Tibial nerve (tissue), 4 donors: ENCODE measurements at regions not wholly inside any gene's neighbourhood (a gene's known extent, or its start where the extent isn't known, plus 50 kb on each side); places are given as distances from the start of the nearest gene placed in this dataset.

ENCODE experiments used
- DNase-seq, 2 donors: peaks; one replicate each; pipeline ENCODE4 v3.0.0-alpha.2; 2019; ENCODE audit warnings: low spot score in 2 of 2
- H3K27ac ChIP-seq, 4 donors: fragments of 200-600 bp; sonication (generic) in 3 of 4; one replicate each; pipeline ENCODE4 v1.5.1; 2017 to 2019; ENCODE audit warnings: mild to moderate bottlenecking in 1 of 4
- H3K27me3 ChIP-seq, 2 donors: fragments of 200-600 bp; sonication (generic) in 1 of 2; one replicate each; pipeline versions ENCODE4 v1.5.1 to v1.6.0; 2017 to 2019
- H3K36me3 ChIP-seq, 3 donors: fragments of 200-600 bp; sonication (generic); one replicate each; pipeline ENCODE4 v1.5.1; 2018 to 2019
- H3K4me1 ChIP-seq, 4 donors: fragments of 200-600 bp; sonication (generic) in 3 of 4; one replicate each; pipeline ENCODE4 v1.5.1; 2017 to 2019
- H3K4me3 ChIP-seq, 4 donors: fragments of 200-600 bp; sonication (generic) in 3 of 4; one replicate each; pipeline ENCODE4 v1.5.1; 2017 to 2019; ENCODE audit warnings: mild to moderate bottlenecking in 1 of 4, moderate library complexity in 1 of 4
- H3K9me3 ChIP-seq, 4 donors: fragments of 200-600 bp; sonication (generic) in 3 of 4; one replicate each; pipeline ENCODE4 v1.5.1; 2017 to 2019
- CTCF ChIP-seq, 5 experiments: fragments of 200-600 bp in 3 of 5; fragments of 450-650 bp in 2 of 5; sonication (generic) in 3 of 5; IDR thresholded peaks; one replicate each; pipeline ENCODE4 v1.5.1; 2016 to 2019; ENCODE audit warnings: antibody characterized with exemption in 5 of 5, mild to moderate bottlenecking in 3 of 5, moderate library complexity in 2 of 5
- EP300 ChIP-seq, 2 donors: sonication (generic); formaldehyde crosslinking; IDR thresholded peaks; one replicate each; pipeline ENCODE4 v1.6.1; 2017; ENCODE audit warnings: antibody characterized with exemption in 2 of 2, mild to moderate bottlenecking in 1 of 2
- POLR2A ChIP-seq, 2 donors: fragments of 450-650 bp; IDR thresholded peaks; one replicate each; pipeline ENCODE4 v1.6.1; 2017; ENCODE audit warnings: antibody characterized with exemption in 2 of 2, mild to moderate bottlenecking in 2 of 2, moderate library complexity in 2 of 2
- WGBS, 2 donors: methylation state at CpG; one replicate each; pipeline ENCODE4 v1.1.5; 2018; 5-methylcytosine and 5-hydroxymethylcytosine counted together

GRCh38 chr13:105991131-105991530 lies 544.3 kb downstream of the EFNB2 start:
- H3K4me1 ChIP-seq: peaks cover 0 to 6% (median 2%) of the 10 kb centered on the region in 4 donors
- peak overlapping the region in 1 of 4 donors; percentile 61 for H3K27ac ChIP-seq
- H3K9me3 ChIP-seq: no peaks in the 10 kb centered on the region
- no peak for DNase-seq
- WGBS, 2 donors: 85 to 86% methylated on average over 1 of the region's 1 CpG
- H3K4me3 ChIP-seq: no peak overlapping the region
- TF ChIP-seq POLR2A (IDR thresholded peaks at IDR 0.05) (no peak), EP300 (IDR thresholded peaks at IDR 0.05) (no peak), CTCF (IDR thresholded peaks at IDR 0.05) (no peak)
- H3K36me3 ChIP-seq: no peaks in the 10 kb centered on the region
- no peaks in the 10 kb centered on the region for H3K27me3 ChIP-seq

GRCh38 chr13:105990256-105990958 lies 545.1 kb downstream of the EFNB2 start:
- Histone ChIP-seq H3K4me1 (peaks cover 0 to 6% (median 2%) of the 10 kb centered on the region in 4 donors), H3K9me3 (no peaks in the 10 kb centered on the region), H3K27me3 (no peaks in the 10 kb centered on the region), H3K4me3 (no peak overlapping the region), H3K36me3 (no peaks in the 10 kb centered on the region), H3K27ac (no peak overlapping the region)
- WGBS, 2 donors: 79 to 85% methylated on average over 4 of the region's 4 CpGs
- no peak for TF ChIP-seq CTCF (IDR thresholded peaks at IDR 0.05)
- no peak for TF ChIP-seq POLR2A (IDR thresholded peaks at IDR 0.05)
- no peak for TF ChIP-seq EP300 (IDR thresholded peaks at IDR 0.05)
- DNase-seq: no peak

- Histone ChIP-seq H3K4me3 (no peak overlapping the region), H3K36me3 (no peaks in the 10 kb centered on the region), H3K27ac (no peak overlapping the region), H3K4me1 (no peaks in the 10 kb centered on the region), H3K27me3 (no peaks in the 10 kb centered on the region), H3K9me3 (no peaks in the 10 kb centered on the region)
- 71 to 80% methylated on average over 11 of the region's 11 CpGs for WGBS, 2 donors
- DNase-seq: no peak
- TF ChIP-seq CTCF (IDR thresholded peaks at IDR 0.05): no peak
Measured at GRCh38 chr13:105984646-105985045, 550.8 kb downstream of the EFNB2 start.

- H3K36me3 ChIP-seq: no peaks in the 10 kb centered on the region
- no peaks in the 10 kb centered on the region for H3K27me3 ChIP-seq
- no peak for DNase-seq
- H3K4me3 ChIP-seq: no peak overlapping the region
- H3K9me3 ChIP-seq: no peaks in the 10 kb centered on the region
- no peaks in the 10 kb centered on the region for H3K4me1 ChIP-seq
- H3K27ac ChIP-seq: no peak overlapping the region
- WGBS, 2 donors: 97 to 100% methylated on average over 3 of the region's 3 CpGs
- TF ChIP-seq EP300 (IDR thresholded peaks at IDR 0.05): no peak
- TF ChIP-seq POLR2A (IDR thresholded peaks at IDR 0.05): no peak
- TF ChIP-seq CTCF (IDR thresholded peaks at IDR 0.05): no peak
Measured at GRCh38 chr13:105984236-105984635, 551.2 kb downstream of the EFNB2 start.

GRCh38 chr13:105982219-105982930 lies 553.1 kb downstream of the EFNB2 start:
- WGBS, 2 donors: 73 to 78% methylated on average over 11 of the region's 11 CpGs
- no peak for DNase-seq
- Histone ChIP-seq H3K36me3 (no peaks in the 10 kb centered on the region), H3K9me3 (no peaks in the 10 kb centered on the region), H3K4me3 (no peak overlapping the region), H3K4me1 (no peaks in the 10 kb centered on the region), H3K27ac (no peak overlapping the region), H3K27me3 (no peaks in the 10 kb centered on the region)
- TF ChIP-seq POLR2A (IDR thresholded peaks at IDR 0.05): no peak
